HG02938 (cell line): ENCODE measurements at regions not wholly inside any gene's neighbourhood (a gene's known extent, or its start where the extent isn't known, plus 50 kb on each side); places are given as distances from the start of the nearest gene placed in this dataset.

ENCODE experiments used
- ATAC-seq: cut with Tn5 transposase; IDR thresholded peaks from one replicate; pipeline ENCODE4 v1.9.1; 2021; ENCODE audit warnings: mild to moderate bottlenecking, moderate library complexity; ENCODE audit not compliant: unreplicated experiment

DNA sequence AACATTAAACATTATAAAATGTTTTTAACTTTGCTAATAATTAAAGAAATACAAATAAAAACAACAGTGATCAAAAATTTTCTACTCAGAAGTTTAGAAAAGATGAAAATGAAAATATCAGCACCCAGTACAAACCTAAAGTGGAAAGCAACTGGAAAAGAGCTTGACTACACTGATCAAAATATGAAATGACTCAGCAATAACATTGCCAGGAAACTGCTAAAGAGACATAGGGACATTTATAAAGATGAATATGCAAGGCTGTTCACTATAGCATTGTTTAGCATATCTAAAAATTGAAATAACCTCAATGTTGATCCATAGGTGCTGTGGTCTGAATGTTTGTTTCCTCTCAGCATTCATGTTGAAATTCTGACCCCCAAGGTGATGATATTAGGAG is 88.5 kb upstream of the NOCT start:
- ATAC-seq: no peak

DNA sequence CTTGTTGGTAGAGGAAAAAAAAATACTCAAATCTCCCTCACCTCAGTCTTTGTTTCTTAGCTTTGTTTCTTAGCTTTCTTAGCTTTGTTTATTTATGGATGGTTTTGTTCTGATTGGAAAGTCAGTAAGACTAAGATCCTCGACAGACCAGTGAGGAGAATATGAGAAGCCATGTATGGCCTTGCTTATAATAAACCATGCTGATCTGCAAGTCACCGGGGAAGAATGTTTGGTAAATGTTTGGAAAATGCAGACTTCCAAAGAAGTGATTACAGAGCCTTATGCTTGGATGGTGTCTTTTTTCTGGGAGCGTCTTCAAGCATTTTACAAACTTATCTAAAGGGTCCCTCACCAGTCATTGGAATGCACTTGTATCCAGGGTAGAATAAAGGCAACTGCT is 90.1 kb upstream of the NOCT start:
- no peak for ATAC-seq

DNA sequence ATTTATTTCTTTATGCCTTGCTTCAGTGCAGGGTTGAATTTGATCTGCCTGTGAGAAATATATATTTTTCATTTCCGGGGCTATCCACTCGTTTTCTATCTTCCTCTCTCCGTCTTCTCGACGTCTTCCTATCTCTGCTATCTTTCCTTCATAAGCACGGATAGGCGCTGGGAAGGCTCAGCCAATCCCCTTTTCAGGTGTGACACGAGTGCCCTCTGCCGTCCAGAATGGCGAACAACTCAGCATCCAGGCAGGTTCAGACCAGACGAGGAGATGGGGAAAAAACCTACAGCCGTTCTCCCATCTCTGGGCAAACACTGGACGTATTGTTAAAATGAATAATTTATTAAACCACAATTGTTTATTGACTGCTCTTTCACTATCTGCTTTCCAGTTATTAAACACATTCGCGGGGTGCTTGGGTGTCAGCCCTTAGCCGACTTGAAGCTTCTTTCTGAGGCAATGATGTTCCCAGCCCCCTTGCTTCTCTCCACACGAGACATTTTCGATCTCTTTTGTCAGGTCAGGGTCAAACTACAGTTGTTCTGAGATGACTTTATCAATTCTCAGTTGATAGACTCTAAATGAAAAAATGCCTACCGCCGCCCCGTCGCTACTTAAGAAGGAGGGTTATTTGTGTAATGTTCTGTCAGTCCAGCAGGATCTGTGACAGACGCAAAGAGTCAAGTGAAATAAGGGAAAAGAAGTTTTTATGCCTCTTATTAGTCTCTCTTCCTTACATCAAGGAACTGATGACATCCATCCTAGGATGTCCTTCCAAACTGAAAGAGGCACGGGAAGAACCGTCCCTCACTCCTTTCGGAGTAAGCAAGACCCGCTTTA is 96.3 kb upstream of the NOCT start:
- no peak for ATAC-seq

DNA sequence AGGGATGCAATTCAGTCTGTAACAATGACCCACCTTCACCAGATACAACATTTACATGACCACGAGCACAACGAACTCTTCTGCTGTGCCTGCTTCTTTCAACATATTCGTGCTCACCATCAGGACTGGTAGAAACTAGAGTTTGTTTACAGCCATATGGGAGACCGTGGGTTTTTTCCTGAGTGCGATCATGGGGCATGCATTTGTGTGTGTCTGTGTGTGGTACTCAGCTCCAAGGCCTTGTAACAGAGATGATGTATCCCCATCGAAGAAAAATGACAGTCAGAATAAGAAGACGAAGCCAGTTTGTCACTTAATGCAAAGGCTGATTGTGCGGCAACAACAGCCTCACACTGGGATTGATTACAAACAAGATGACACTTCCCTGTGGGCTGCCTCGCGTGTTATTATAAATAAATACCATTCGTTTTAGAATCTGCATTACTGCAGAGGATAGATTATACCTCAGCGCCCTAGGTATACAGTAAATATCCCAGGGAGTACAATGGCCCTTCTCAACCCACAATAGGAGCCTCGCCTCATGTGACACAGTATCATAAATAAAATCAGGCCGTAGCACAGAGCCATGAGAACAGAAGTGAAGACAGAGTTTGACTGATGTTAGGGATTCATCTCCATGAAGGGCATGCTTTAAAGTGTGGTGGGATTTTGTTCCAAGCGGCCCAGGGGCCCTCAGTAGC is 97.3 kb upstream of the NOCT start:
- no peak for ATAC-seq

DNA sequence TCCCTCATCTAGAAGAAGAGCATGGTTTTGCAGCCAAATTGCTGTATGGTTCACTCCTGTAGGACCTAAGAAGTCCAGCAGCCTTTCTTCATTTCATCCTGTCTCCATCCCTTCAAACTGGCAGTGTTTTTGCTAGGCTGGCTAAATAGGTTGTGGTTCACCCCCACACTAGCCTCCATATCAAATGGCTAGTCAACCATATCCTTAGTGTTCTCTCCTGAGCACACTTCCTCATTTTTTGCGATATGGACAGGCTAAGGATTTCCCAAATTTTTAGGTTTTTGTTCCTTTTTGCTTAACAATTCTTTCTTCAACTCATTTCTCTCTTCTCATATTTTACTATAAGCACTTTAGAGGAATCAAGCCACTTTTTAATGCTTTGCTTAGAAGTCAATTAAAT is 98.8 kb upstream of the NOCT start:
- ATAC-seq: no peak

DNA sequence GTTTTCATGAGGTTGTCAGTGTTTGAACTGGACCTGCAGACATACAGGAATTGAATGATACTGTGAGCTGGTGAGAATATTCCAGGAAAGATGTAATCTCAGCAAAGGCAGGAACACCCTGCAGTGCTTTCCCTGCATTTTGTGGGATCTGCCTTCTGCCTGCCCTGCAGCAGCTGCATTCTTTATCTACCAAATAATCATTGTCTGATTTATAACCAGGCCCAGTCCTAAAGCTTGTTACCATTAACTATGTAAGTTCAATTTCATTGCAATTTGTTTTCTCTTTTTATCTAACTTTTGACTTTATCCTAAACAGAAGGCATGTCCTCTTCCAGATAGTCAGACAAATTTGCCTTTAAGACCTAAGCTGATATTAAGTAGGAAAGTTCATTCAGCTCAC is 99.8 kb upstream of the NOCT start:
- ATAC-seq: no peak

DNA sequence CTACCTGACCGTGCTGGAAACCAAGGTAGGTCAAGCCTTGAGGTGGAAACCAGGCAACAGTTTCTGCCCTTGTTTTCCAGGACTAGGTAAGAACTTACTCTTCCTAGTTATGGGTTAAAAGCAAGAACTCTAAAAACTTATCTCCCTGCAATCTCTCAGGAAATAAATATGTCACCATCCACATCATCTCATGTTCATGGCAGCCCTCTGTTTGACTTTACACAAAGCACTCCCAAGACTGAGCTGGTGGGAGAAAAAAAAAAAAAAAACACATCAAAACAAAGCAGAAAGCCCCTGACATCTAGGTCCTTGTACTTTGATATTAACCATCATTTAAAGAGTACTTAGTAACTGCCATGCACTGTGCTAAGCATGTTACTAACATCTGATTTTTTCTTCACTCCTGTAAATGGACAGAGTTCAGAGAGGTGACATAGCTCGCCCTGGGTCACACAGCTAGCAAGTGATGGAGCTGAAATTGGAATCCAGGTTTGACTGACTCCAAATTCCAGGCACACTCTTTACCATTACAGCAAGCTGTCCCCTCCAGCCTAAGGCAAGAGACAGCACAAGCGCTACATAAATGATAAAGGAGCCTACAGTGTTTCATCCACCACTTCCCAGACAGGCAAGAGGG is 102.8 kb upstream of the NOCT start:
- no peak for ATAC-seq

DNA sequence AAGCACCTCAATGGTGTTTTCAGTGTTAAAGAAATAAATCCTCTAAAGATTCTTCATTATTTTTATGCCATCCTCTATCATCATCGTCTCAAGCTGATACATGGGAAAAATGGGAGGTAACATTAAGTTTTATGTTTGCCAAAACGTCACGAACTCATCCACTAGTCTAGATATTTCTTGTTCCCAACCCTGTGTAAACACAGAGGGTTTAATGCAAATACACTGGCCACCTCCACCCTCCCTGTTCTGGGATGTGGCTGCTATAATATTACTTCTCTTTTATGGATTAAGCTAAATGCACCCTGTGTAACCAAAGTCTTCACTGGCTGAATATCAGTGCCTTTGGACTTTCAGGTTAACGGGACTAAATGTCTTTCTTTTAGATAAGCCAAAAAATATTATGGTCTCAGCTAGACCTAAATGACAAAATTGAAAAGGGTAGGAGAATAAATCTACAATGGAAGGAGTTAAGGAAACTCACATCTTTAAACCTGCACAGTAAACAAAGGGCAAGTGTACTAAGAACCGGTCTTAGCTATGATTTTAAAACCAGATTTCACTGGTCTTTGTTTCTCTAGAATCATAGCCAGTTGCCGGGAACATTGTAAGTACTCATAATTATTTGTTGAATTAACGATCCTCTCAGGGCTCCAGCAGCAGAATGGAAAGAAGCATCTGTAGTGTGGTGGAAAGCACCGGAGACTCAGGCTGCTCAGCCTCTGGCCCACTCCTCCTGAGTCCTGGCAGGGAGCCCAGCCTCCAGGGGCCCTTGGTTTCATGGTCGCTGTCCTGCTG is 103.5 kb upstream of the NOCT start:
- no peak for ATAC-seq

DNA sequence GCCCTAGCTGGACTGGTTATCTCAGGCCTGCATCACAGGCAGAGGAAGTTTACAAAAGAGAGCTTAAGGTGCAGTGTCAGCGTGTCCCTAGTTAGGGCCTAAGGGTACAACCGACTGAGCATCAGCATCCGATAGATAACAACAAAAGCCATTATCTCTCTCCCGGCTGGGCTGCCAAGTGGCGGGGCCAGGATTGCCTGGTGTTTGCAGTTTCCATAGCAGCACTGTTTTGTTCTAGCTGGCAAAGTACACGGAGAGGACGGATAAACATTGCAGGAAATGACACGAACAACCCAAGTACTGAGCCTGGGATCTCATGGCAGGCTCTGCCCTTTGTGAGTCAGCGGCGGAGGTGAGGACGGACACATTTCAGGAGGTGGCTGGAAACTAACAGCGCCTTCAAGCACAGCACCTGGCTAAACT is 104.7 kb upstream of the NOCT start:
- no peak for ATAC-seq

DNA sequence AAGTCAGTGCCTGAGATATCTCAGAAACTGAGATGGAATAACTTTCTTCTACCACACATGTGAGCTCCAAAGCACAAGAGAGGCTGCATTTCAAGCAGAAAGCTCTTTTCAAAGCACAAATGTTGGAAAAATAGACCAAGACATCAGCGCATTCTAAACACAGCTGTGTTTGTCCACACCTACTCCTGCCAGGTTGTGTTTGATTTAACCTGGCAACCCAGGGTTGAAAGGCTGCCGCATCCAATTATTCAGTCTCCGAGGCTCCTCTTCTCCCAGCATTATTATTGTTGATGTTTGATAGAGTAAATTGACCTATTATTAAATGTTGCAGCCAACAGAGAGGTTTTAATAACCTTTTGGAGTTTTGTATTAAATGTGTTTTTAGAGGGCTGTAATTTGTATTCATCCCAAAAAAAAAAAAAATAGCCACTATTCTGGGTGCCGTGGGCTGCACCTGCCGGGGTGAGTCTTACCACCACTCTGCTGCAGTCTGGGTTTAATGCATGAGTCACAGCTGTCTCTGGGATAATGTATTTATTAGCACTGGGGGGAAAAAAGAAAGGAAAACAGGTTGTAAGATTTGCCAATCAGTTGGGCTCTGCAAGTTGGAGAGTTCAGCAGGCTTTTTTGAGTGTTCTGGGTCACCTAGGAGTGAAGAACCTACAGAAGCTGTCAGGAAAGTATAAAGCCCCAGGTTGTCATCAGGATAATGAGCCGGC is 105.2 kb upstream of the NOCT start:
- ATAC-seq: no peak

DNA sequence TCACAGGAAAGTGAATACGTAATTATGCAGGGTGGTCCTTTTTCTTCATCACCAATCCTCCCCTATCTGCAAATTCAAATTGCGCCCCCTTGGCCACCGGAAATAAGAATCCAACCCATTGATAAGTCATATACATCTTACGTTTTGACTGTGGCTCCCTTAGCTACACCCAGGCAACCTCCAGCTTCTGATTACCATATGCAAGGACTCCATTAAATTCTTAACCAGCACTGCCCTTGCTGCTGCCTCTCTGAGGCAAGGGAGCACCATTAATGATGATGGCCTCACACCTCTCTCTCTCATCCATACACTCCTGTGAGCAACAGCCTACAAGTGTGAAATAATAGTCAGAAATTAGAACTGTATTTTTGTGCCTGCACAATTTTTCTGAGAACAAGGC is 106.0 kb upstream of the NOCT start:
- no peak for ATAC-seq

DNA sequence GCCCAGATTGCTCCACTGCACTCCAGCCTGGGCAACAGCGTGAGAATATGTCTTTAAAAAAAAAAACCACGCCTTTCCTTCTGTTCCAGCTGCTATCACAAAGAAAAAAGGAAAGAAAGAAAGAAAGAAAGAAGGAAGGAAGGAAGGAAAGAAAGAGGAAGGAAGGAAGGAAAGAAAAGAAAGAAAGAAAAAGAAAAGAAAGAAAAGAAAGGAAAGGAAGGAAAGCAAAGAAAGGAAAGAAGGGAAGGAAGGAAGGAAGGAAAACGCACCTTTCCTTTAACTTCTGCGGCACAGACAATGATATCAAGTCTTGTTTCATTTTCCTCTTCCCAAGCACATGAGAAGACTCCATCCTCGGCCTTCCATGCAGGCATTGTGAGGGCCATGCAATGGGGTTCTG is 107.4 kb upstream of the NOCT start:
- ATAC-seq: no peak

DNA sequence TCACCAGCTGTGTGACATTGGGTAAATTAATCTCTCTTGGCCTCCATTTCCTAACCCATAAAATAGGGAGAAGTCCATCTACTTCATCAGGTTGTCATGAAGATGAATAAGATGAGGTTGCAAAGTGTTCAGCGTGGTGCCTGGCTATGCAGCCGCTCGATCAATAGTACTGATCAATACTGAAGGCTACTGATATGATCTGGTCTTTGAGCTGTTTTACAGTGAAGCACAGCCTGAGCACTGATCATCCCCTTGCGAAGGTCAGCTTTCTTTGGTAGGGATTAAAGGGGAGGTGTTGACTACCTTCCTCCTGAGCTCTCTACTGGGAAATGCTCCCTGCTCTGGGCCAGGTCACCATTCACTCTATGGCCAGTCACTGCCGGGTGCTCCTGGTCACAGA is 108.4 kb upstream of the NOCT start:
- ATAC-seq: no peak

DNA sequence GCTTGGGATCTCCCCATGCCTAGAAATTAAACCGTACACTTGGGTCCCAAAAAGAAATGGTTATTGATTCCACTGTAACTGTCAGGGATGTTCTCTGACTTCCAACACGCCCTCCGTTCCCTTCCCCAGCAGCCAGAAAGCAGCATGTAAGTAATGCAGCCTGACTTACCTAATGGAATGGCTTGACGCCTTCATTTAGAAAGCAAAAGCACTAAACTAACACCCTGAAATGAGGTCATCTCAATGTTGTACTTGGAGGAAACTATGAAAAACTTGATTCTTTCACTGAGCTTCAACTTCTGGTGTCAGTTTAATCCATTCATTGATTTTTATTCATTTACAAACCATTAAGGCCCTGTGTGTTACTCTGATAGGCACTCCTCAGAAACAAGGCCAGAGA is 110.8 kb upstream of the NOCT start:
- ATAC-seq: no peak

DNA sequence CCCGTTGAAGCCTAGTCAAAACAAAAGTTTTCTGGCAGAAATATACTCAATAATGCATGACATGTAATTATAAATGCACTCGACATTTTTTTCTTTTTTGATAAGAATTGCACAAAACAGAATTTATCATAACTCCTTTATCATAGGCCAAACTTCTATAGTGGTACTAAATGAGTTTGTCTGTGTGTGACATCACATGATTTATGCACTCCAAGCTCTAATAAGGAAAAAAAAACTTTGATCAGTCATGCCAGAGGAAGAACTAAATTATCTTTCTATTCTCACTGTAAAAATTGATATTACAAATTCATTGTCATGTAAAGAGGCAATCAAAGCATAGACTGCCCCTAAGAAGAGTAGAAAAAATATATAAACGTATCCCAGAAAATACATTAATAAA is 112.4 kb upstream of the NOCT start:
- ATAC-seq: no peak

DNA sequence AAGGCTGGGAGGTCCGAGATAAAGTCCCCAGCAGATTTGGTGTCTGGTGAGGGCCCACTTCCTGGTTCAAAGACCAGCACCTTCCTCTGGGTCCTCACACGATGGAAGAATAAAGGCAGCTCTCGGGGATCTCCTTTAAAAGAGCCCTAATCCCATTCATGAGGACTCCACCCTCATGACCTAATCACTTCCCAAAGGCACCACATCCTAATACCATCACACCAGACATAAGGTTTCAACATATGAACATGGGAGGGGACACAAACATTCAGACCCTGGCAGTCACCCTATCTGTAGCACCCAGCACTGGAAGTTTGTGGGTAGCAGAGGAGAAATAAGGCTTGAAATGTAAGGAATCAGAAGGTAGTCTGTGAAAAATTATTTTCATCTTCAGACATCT is 112.9 kb upstream of the NOCT start:
- ATAC-seq: no peak

DNA sequence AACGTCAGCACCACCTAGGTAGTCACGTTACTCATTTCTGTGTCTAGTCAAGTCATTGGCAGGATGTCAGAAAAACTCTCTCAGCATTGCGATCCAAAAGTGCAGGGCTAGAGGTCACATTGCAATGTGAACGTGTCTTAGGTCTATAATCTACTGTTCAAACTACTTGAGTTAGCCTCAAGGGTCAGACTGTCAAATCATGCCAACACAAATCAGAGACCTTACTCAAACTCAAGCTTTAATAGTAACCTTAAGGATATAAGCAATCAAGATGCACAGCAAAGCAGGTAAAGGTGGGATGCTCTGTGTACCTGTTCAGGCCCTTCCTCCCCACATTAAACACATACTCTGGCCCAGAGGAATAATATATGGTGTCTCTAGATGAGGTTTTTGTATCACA is 114.4 kb upstream of the NOCT start:
- no peak for ATAC-seq

DNA sequence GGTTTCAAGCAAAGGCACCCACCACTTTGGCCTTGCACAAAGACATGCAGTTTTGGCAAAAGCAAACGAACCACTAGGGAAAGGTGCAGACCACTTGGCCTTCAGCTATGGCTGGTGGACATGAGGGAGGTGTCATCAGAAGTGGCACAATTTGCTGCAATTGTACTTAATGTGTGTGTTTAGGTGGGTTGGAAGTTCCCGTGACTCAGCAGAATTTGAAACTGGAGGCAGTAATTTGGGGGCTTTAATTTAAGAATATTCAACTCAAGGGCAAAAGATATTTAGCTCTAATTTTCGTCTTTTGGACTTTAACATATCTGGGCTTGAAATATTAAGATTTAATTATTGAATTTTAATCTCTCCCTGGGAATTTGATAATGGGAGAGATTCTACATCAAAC is 115.6 kb upstream of the NOCT start:
- ATAC-seq: no peak

DNA sequence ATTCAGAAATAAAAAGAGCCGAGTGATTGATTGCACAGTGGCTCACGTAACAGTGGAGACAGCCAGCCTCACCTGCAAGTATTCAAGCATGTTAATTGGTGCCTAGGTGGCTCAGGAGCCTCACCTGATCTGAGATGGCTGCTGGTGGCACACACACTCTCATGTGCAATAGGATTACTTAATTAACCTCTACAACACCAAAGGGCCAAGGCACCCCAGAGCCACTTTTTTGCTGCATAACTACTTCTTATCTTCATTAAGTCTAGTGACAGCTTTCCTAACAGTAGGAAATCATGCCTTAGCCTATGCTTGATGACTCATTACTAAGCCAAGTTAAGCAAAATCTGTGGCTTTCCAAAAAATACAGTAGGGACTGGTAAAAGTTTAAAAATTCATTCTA is 117.3 kb upstream of the NOCT start:
- ATAC-seq: no peak

DNA sequence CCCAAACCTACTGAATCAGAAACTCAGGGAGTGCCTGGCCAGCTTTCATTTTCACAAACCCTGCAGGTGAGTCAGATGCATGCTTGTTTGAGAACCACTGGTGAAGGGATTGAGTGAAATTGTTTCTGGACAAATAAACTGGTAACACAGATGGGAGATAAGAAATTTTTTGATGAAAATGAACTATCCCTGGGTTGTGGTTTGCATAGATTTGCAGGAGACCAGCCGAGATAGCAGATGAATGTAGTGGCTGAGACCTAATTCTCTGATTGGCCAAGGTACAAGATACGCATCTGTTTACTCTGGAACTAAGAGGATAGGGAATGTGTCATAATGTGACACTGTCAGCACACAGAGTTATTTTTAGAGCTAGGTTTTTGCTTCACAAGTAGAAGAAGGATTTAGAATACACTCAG is 117.8 kb upstream of the NOCT start:
- no peak for ATAC-seq

DNA sequence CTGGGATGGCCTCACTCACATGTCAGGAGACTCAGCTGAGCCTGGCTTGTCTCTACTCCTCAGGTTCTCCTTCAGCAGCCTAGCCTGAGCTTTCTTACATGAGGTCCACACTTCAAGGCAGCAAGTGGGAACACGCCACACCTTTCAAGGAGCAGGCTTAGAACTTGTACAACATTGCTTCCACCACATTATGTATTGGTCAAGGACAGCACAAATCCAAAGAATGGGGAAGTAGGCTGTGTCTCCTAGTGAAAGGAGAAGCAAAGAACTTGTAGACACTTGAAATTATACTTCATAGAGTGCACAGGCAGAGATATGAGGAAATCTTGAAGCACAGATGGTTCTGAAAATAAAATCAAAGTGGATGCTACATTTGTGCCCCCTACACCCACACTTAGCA is 120.9 kb upstream of the NOCT start:
- no peak for ATAC-seq
